ENCODE measurements at regions not wholly inside any gene's neighbourhood (a gene's known extent, or its start where the extent isn't known, plus 50 kb on each side); places are given as distances from the start of the nearest gene placed in this dataset.

DNA sequence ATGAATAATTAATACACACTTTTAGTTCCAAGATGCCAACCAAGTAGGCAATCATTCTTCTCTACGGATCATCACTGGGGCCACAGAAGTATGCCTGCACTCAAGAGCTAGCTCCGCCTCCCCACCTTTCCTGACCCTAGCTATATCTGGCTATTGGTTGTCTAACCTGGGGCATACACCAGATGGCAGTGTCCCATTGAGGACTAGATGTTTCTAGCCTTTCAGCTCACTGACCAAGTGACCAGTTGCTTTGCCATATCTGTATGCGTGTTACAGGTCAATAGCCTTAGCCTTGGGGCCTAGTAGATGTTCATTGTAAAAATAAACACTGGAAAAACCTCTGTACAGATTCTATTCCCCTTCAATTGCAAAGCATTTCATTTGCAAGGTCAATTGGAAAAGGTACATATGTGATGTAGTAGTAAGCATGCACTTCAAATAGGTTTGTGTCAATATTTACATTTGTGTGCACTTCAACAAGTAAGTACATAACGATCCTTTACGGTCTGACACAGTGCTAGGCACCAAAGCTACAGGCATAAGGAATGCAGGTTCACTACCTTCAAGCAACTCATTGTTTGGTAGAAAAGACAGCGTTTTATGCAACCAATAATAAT is 521.7 kb downstream of the PPARGC1A start:
- Histone ChIP-seq H3K9ac (ENCODE audit: low read depth, low read length) (no peak overlapping the region), H3K4me3 (ENCODE audit: low read depth in 1 of 2, low read length in 2 of 2) (no peak overlapping the region), H3K4me1 (ENCODE audit: insufficient read depth, low read length) (no peaks in the 10 kb centered on the region), H3K79me2 (ENCODE audit: insufficient read depth, low read length) (no peaks in the 10 kb centered on the region), H4K20me1 (ENCODE audit: insufficient read depth, low read length) (no peaks in the 10 kb centered on the region), H3K27me3 (ENCODE audit: insufficient read depth, low read length, poor library complexity) (no peaks in the 10 kb centered on the region), H3K27ac (ENCODE audit: low read length) (no peak overlapping the region), H2AFZ (ENCODE audit: low read depth, low read length) (no peak overlapping the region), H3K4me2 (ENCODE audit: insufficient read depth, low read length) (no peak overlapping the region), H3K9me3 (ENCODE audit: insufficient read depth, low read length, severe bottlenecking) (no peaks in the 10 kb centered on the region), H3K36me3 (ENCODE audit: insufficient read depth, low read length) (no peaks in the 10 kb centered on the region)
- no peak for TF ChIP-seq EZH2 (IDR thresholded peaks at IDR 0.05; ENCODE audit: borderline replicate concordance, low read depth, low read length, severe bottlenecking)
- TF ChIP-seq, protein P1, sequence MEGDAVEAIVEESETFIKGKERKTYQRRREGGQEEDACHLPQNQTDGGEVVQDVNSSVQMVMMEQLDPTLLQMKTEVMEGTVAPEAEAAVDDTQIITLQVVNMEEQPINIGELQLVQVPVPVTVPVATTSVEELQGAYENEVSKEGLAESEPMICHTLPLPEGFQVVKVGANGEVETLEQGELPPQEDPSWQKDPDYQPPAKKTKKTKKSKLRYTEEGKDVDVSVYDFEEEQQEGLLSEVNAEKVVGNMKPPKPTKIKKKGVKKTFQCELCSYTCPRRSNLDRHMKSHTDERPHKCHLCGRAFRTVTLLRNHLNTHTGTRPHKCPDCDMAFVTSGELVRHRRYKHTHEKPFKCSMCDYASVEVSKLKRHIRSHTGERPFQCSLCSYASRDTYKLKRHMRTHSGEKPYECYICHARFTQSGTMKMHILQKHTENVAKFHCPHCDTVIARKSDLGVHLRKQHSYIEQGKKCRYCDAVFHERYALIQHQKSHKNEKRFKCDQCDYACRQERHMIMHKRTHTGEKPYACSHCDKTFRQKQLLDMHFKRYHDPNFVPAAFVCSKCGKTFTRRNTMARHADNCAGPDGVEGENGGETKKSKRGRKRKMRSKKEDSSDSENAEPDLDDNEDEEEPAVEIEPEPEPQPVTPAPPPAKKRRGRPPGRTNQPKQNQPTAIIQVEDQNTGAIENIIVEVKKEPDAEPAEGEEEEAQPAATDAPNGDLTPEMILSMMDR (IDR thresholded peaks at IDR 0.05; ENCODE audit: borderline replicate concordance, extremely low read depth, low read length, poor library complexity, severe bottlenecking), result peak; percentile 24
- ATAC-seq (ENCODE audit: insufficient read depth, low read depth), result no peak
- no peak for DNase-seq

GRCh38 chr4:23366557-23366906 is 523.3 kb downstream of the PPARGC1A start:
- Histone ChIP-seq H3K4me2 (ENCODE audit: insufficient read depth, low read length) (no peak overlapping the region), H3K79me2 (ENCODE audit: insufficient read depth, low read length) (no peaks in the 10 kb centered on the region), H3K4me3 (ENCODE audit: low read depth in 1 of 2, low read length in 2 of 2) (no peak overlapping the region), H3K9ac (ENCODE audit: low read depth, low read length) (no peak overlapping the region), H2AFZ (ENCODE audit: low read depth, low read length) (no peak overlapping the region), H4K20me1 (ENCODE audit: insufficient read depth, low read length) (no peaks in the 10 kb centered on the region), H3K9me3 (ENCODE audit: insufficient read depth, low read length, severe bottlenecking) (no peaks in the 10 kb centered on the region), H3K27me3 (ENCODE audit: insufficient read depth, low read length, poor library complexity) (no peaks in the 10 kb centered on the region), H3K27ac (ENCODE audit: low read length) (no peak overlapping the region), H3K36me3 (ENCODE audit: insufficient read depth, low read length) (no peaks in the 10 kb centered on the region), H3K4me1 (ENCODE audit: insufficient read depth, low read length) (no peaks in the 10 kb centered on the region)
- TF ChIP-seq, protein P1 (IDR thresholded peaks at IDR 0.05; ENCODE audit: borderline replicate concordance, extremely low read depth, low read length, poor library complexity, severe bottlenecking), result no peak
- TF ChIP-seq EZH2 (IDR thresholded peaks at IDR 0.05; ENCODE audit: borderline replicate concordance, low read depth, low read length, severe bottlenecking), result no peak
- DNase-seq (no peak), ATAC-seq (ENCODE audit: insufficient read depth, low read depth) (no peak)

DNA sequence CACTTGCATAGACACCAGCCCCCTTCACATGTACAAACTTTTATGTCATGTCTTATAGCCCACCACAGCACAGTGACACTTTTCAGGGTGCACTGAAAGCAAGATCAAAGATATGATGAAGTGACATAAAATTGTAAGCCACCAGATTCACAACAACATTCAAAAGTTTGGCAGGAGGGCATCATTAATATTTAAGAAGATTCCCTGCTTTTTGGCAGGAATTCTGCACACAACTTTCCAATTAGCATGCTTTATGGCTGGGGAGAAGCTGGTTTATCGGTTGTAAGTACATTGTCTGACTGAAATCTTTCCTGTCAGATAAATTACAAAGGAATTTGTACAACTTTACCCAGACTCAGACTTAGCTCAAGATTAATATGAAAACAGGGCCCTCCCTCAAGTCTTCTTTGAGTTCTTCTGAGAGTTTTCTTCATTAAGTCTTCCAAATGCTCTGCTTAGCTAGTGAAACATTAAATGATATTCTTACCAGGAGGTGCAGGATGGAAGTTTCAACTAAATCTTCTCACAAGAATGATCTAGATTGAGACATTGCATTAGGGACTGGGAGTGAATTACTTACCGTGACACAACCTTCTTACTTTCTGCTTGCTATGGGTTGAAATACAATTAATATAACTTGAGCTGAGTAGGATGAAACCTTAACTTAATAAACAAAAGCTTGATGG is 523.8 kb downstream of the PPARGC1A start:
- Histone ChIP-seq H3K36me3 (ENCODE audit: insufficient read depth, low read length) (no peaks in the 10 kb centered on the region), H3K9me3 (ENCODE audit: insufficient read depth, low read length, severe bottlenecking) (no peaks in the 10 kb centered on the region), H3K79me2 (ENCODE audit: insufficient read depth, low read length) (no peaks in the 10 kb centered on the region), H3K4me3 (ENCODE audit: low read depth in 1 of 2, low read length in 2 of 2) (no peak overlapping the region), H4K20me1 (ENCODE audit: insufficient read depth, low read length) (no peaks in the 10 kb centered on the region), H3K4me1 (ENCODE audit: insufficient read depth, low read length) (no peaks in the 10 kb centered on the region), H3K4me2 (ENCODE audit: insufficient read depth, low read length) (no peak overlapping the region), H3K27ac (ENCODE audit: low read length) (no peak overlapping the region), H3K9ac (ENCODE audit: low read depth, low read length) (no peak overlapping the region), H3K27me3 (ENCODE audit: insufficient read depth, low read length, poor library complexity) (no peaks in the 10 kb centered on the region), H2AFZ (ENCODE audit: low read depth, low read length) (no peak overlapping the region)
- DNase-seq (no peak), ATAC-seq (ENCODE audit: insufficient read depth, low read depth) (no peak)
- no peak for TF ChIP-seq EZH2 (IDR thresholded peaks at IDR 0.05; ENCODE audit: borderline replicate concordance, low read depth, low read length, severe bottlenecking)
- TF ChIP-seq, protein P1 (IDR thresholded peaks at IDR 0.05; ENCODE audit: borderline replicate concordance, extremely low read depth, low read length, poor library complexity, severe bottlenecking), result no peak

All from DND-41 (cell line).